ENCODE measurements at regions not wholly inside any gene's neighbourhood (a gene's known extent, or its start where the extent isn't known, plus 50 kb on each side); places are given as distances from the start of the nearest gene placed in this dataset.

DNA sequence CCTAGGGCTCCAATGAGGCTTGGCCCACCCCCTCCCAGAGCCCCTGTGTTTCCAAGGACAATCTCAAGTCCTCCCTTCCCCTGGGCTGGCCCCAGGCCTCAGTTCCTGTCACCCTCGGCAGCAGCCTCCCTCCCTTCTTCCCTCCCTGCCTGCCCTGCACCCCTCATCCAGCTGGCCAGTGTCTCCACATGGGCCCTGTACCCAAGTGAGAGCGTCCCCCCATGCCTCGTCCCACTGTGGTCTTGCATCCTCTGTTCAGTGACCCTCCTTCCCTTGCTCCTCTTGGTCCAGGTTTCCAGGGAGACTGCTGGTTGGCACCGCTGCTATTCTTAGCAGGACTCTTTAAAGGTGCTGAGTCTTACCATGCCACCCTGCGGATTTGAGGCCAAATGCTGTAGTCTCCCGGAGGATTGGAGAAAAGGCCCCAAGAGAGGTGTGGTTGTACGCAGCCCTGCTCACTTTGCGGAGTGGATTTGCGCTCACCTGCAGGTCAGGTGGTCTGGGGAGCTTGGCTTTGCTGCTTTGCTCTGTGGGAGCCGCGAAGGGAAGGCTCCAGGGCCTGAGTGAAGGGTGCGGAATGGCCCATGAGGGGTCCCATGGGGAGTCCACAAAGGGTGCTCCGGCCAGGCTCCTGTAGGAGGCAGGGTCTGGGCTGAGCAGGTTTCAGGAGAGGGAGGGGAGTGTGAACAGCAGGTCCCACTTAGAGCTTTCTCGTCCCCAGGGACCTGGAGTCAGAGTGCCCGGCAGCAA is 519.2 kb downstream of the TCERG1L start:
- no peaks in the 10 kb centered on the region for H3K4me1 ChIP-seq (ENCODE audit: insufficient read depth, low read length, severe bottlenecking)
- no peak overlapping the region for H3K9ac ChIP-seq (ENCODE audit: low read length)
- H3K9me3 ChIP-seq (ENCODE audit: low read length), result 0 out of 2 replicates have a peak, but pooled peaks cover 2% of the 10 kb centered on the region
- H3K4me2 ChIP-seq (ENCODE audit: low read length), result no peak overlapping the region
- no peaks in the 10 kb centered on the region for H3K9me2 ChIP-seq (ENCODE audit: low read depth, low read length)
- no peak overlapping the region for H3K27ac ChIP-seq (ENCODE audit: low read depth, low read length, poor library complexity, severe bottlenecking)
- H3K27me3 ChIP-seq (ENCODE audit: insufficient read depth, low read length), result no peaks in the 10 kb centered on the region
- no peaks in the 10 kb centered on the region for H3K36me3 ChIP-seq (ENCODE audit: insufficient read depth, low read length)
- no peak overlapping the region for H2AFZ ChIP-seq (ENCODE audit: low read length)
- TF ChIP-seq CTCF (IDR thresholded peaks at IDR 0.05; ENCODE audit: low read length) (no peak), EZH2 (IDR thresholded peaks at IDR 0.05; ENCODE audit: borderline replicate concordance, low read length) (no peak)
- H4K20me1 ChIP-seq (ENCODE audit: insufficient read depth, low read length), result no peaks in the 10 kb centered on the region
- H3F3A ChIP-seq (ENCODE audit: insufficient read depth, low read length), result no peaks in the 10 kb centered on the region
- no peak overlapping the region for H3K4me3 ChIP-seq (ENCODE audit: low read depth, low read length, poor library complexity, severe bottlenecking)
- no peaks in the 10 kb centered on the region for H3K79me2 ChIP-seq (ENCODE audit: insufficient read depth, low read length)

GRCh38 chr10:130795819-130796218 is 515.7 kb downstream of the TCERG1L start:
- no peaks in the 10 kb centered on the region for H3F3A ChIP-seq (ENCODE audit: insufficient read depth, low read length)
- no peak overlapping the region for H3K27ac ChIP-seq (ENCODE audit: low read depth, low read length, poor library complexity, severe bottlenecking)
- H3K9me3 ChIP-seq (ENCODE audit: low read length), result no peaks in the 10 kb centered on the region
- no peaks in the 10 kb centered on the region for H3K27me3 ChIP-seq (ENCODE audit: insufficient read depth, low read length)
- H3K9me2 ChIP-seq (ENCODE audit: low read depth, low read length), result no peaks in the 10 kb centered on the region
- H2AFZ ChIP-seq (ENCODE audit: low read length), result no peak overlapping the region
- H3K36me3 ChIP-seq (ENCODE audit: insufficient read depth, low read length), result no peaks in the 10 kb centered on the region
- H4K20me1 ChIP-seq (ENCODE audit: insufficient read depth, low read length), result no peaks in the 10 kb centered on the region
- H3K4me1 ChIP-seq (ENCODE audit: insufficient read depth, low read length, severe bottlenecking), result no peaks in the 10 kb centered on the region
- no peak overlapping the region for H3K9ac ChIP-seq (ENCODE audit: low read length)
- TF ChIP-seq EZH2 (IDR thresholded peaks at IDR 0.05; ENCODE audit: borderline replicate concordance, low read length) (no peak), CTCF (IDR thresholded peaks at IDR 0.05; ENCODE audit: low read length) (no peak)
- no peak overlapping the region for H3K4me2 ChIP-seq (ENCODE audit: low read length)
- no peaks in the 10 kb centered on the region for H3K79me2 ChIP-seq (ENCODE audit: insufficient read depth, low read length)
- no peak overlapping the region for H3K4me3 ChIP-seq (ENCODE audit: low read depth, low read length, poor library complexity, severe bottlenecking)

DNA sequence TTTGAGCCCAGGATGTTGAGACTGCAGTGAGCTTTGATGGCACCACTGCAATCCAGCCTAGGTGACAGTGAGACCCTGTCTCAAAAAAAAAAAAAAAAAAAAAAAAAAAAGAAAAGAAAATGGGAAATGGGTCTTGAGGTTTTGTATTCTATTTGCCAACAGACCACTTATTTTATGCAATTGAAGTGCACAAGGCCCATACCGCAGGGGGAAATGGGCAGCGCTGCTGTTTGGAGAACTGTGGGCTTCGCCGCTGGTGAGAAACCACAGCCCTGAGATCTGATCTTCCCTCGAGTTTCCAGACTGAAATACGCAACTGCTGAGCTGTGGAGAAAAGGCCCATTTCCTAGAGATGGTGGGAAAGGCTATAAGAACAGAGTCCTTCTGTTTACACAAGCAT is 512.0 kb downstream of the TCERG1L start:
- Histone ChIP-seq H3F3A (ENCODE audit: insufficient read depth, low read length) (no peaks in the 10 kb centered on the region), H2AFZ (ENCODE audit: low read length) (no peak overlapping the region), H3K79me2 (ENCODE audit: insufficient read depth, low read length) (no peaks in the 10 kb centered on the region), H3K4me3 (ENCODE audit: low read depth, low read length, poor library complexity, severe bottlenecking) (no peak overlapping the region), H3K9me3 (ENCODE audit: low read length) (no peaks in the 10 kb centered on the region), H3K36me3 (ENCODE audit: insufficient read depth, low read length) (no peaks in the 10 kb centered on the region), H3K27ac (ENCODE audit: low read depth, low read length, poor library complexity, severe bottlenecking) (no peak overlapping the region), H3K27me3 (ENCODE audit: insufficient read depth, low read length) (no peaks in the 10 kb centered on the region), H3K4me2 (ENCODE audit: low read length) (no peak overlapping the region), H3K9ac (ENCODE audit: low read length) (no peak overlapping the region), H4K20me1 (ENCODE audit: insufficient read depth, low read length) (no peaks in the 10 kb centered on the region), H3K9me2 (ENCODE audit: low read depth, low read length) (no peaks in the 10 kb centered on the region), H3K4me1 (ENCODE audit: insufficient read depth, low read length, severe bottlenecking) (no peaks in the 10 kb centered on the region)
- TF ChIP-seq EZH2 (IDR thresholded peaks at IDR 0.05; ENCODE audit: borderline replicate concordance, low read length) (no peak), CTCF (IDR thresholded peaks at IDR 0.05; ENCODE audit: low read length) (no peak)
